Pancreas (tissue), 10 donors: ENCODE measurements at regions not wholly inside any gene's neighbourhood (a gene's known extent, or its start where the extent isn't known, plus 50 kb on each side); places are given as distances from the start of the nearest gene placed in this dataset.

ENCODE experiments used
- ATAC-seq, 4 donors: fragments of 200-7000 bp; cut with Tn5 transposase; one replicate each; pipeline versions ENCODE4 v1.8.0 to v1.9.1; 2020; ENCODE audit warnings: mild to moderate bottlenecking in 4 of 4, moderate library complexity in 4 of 4
- DNase-seq, 6 donors: peaks; one replicate each; pipeline ENCODE4 v3.0.0-alpha.2; 2020
- FAIRE-seq: peaks from 2 replicates; lab custom pipeline; 2012; peaks lifted over from hg19 to GRCh38; lab: Jason Lieb, UNC
- H3K27ac ChIP-seq, 4 donors: fragments of 200-600 bp; sonication (generic); 1 replicate in 3 of 4; 2 replicates in 1 of 4; pipeline versions ENCODE4 v1.5.0 to v1.8.0; 2020
- H3K27me3 ChIP-seq, 4 donors: fragments of 200-600 bp; one replicate each; pipeline ENCODE4 v1.8.0; 2021
- H3K36me3 ChIP-seq, 3 donors: fragments of 200-600 bp; sonication (generic) in 1 of 3; one replicate each; pipeline versions ENCODE4 v1.5.0 to v1.8.0; 2020 to 2021
- H3K4me1 ChIP-seq, 3 donors: fragments of 200-600 bp; one replicate each; pipeline ENCODE4 v1.8.0; 2021
- H3K4me3 ChIP-seq, 4 donors: fragments of 200-600 bp; sonication (generic) in 2 of 4; one replicate each; pipeline versions ENCODE4 v1.5.0 to v1.8.0; 2020 to 2021
- H3K9me3 ChIP-seq, 4 donors: fragments of 200-600 bp; one replicate each; pipeline ENCODE4 v1.8.0; 2021
- WGBS, 2 donors: extraction: QIAGEN DNeasy Blood & Tissue Kit; methylation state at CpG; one replicate each; pipeline ENCODE4 v1.1.7; 2013; 5-methylcytosine and 5-hydroxymethylcytosine counted together
- intact Hi-C, 3 donors: fragments of 100-400 bp; cut with DNase I; formaldehyde crosslinking; loops; one replicate each; pipeline versions ENCODE4 v1.11.1 to v1.14.2; 2022
- TF ChIP-seq, protein P1 (sequence below), 4 donors: fragments of 200-600 bp; sonication (generic) in 3 of 4; IDR thresholded peaks; one replicate each; pipeline versions ENCODE4 v1.5.0 to v1.8.0; 2021; ENCODE audit warnings: antibody characterized with exemption in 4 of 4
- donor health status: healthy with polysubstance abuse.
- donor health status: DM: no; HTN: no; CAD: no; lungs with moderate emphysema.
- donor health status: DM: no; HTN: no; CAD: no.
- donor health status: control.
- donor health status: control.
- donor health status: Bipolar disorder and iron deficiency.
- donor health status: DM: yes; HTN: yes; CAD: no.
- donor health status: DM: no; HTN: no; CAD: no.
- donor health status: DM: no; HTN: no; CAD: no.
- donor health status: DM: yes; HTN: yes; CAD: no.

DNA sequence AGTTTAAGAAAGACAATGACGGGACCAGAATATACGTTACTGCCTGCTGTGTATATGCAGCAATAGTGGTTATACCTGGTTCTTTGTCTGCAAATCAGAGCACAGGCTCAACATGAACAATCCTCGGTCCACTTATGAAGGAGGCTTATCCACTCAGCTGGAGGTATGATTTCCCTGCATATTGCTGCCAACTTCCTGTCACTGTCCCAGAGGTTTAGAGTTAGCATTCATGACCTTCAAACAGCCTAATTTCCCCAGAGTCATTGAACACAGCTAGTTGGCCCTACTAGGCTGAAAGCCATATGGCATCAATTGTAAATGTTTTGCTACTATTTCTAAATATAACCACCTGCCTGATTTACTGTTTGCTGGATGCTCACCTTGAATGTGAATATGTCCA, 224.9 kb upstream of the ZNF717 start:
- Histone ChIP-seq H3K27me3 (peaks cover 0 to 4% (median 0%) of the 10 kb centered on the region in 4 donors), H3K4me3 (no peak overlapping the region), H3K36me3 (no peaks in the 10 kb centered on the region), H3K4me1 (no peaks in the 10 kb centered on the region), H3K27ac (no peak overlapping the region), H3K9me3 (no peaks in the 10 kb centered on the region)
- ATAC-seq (no peak), DNase-seq (no peak), FAIRE-seq (no peak)
- 51 to 52% methylated on average over 3 of the region's 3 CpGs for WGBS, 2 donors
- intact Hi-C loops, result no loop called here
- TF ChIP-seq, protein P1, sequence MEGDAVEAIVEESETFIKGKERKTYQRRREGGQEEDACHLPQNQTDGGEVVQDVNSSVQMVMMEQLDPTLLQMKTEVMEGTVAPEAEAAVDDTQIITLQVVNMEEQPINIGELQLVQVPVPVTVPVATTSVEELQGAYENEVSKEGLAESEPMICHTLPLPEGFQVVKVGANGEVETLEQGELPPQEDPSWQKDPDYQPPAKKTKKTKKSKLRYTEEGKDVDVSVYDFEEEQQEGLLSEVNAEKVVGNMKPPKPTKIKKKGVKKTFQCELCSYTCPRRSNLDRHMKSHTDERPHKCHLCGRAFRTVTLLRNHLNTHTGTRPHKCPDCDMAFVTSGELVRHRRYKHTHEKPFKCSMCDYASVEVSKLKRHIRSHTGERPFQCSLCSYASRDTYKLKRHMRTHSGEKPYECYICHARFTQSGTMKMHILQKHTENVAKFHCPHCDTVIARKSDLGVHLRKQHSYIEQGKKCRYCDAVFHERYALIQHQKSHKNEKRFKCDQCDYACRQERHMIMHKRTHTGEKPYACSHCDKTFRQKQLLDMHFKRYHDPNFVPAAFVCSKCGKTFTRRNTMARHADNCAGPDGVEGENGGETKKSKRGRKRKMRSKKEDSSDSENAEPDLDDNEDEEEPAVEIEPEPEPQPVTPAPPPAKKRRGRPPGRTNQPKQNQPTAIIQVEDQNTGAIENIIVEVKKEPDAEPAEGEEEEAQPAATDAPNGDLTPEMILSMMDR (IDR thresholded peaks at IDR 0.05), result no peak

GRCh38 chr3:76011121-76011520, 225.8 kb upstream of the ZNF717 start:
- Histone ChIP-seq H3K27me3 (peaks cover 0 to 4% (median 0%) of the 10 kb centered on the region in 4 donors), H3K4me3 (no peak overlapping the region), H3K9me3 (no peaks in the 10 kb centered on the region), H3K4me1 (no peaks in the 10 kb centered on the region), H3K36me3 (no peaks in the 10 kb centered on the region), H3K27ac (no peak overlapping the region)
- no peak for FAIRE-seq
- 38 to 55% methylated on average over 6 of the region's 6 CpGs for WGBS, 2 donors
- no peak for ATAC-seq
- TF ChIP-seq, protein P1 (IDR thresholded peaks at IDR 0.05), result no peak
- intact Hi-C loops, result no loop called here
- no peak for DNase-seq

GRCh38 chr3:76015496-76015895, 230.1 kb upstream of the ZNF717 start:
- Histone ChIP-seq H3K27me3 (no peaks in the 10 kb centered on the region), H3K4me3 (no peak overlapping the region), H3K4me1 (no peaks in the 10 kb centered on the region), H3K36me3 (no peaks in the 10 kb centered on the region), H3K27ac (no peak overlapping the region), H3K9me3 (no peaks in the 10 kb centered on the region)
- 93 to 94% methylated on average over 2 of the region's 2 CpGs for WGBS, 2 donors
- intact Hi-C loops, result no loop called here
- DNase-seq (no peak), FAIRE-seq (no peak), ATAC-seq (no peak)
- TF ChIP-seq, protein P1 (IDR thresholded peaks at IDR 0.05), result no peak

DNA sequence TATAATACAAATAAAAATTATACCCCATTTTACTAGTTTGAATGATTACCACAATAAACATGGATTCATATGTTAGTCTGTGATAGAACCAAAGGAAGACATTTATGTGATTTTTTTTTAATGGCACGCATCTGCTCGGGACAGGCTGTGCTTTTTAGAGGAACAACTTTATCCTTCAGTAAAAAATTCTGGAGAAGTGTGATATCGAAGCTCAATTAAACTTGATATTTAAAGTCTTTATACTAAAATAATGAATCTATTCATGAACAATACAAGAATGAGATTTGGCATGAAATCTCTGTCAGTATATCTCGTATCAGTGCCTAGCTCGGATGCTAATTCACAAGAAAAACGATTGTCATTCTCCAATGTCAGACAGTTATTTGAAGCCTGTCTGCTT, 230.8 kb upstream of the ZNF717 start:
- TF ChIP-seq, protein P1 (IDR thresholded peaks at IDR 0.05), result no peak
- no peak for FAIRE-seq
- no peak for ATAC-seq

DNA sequence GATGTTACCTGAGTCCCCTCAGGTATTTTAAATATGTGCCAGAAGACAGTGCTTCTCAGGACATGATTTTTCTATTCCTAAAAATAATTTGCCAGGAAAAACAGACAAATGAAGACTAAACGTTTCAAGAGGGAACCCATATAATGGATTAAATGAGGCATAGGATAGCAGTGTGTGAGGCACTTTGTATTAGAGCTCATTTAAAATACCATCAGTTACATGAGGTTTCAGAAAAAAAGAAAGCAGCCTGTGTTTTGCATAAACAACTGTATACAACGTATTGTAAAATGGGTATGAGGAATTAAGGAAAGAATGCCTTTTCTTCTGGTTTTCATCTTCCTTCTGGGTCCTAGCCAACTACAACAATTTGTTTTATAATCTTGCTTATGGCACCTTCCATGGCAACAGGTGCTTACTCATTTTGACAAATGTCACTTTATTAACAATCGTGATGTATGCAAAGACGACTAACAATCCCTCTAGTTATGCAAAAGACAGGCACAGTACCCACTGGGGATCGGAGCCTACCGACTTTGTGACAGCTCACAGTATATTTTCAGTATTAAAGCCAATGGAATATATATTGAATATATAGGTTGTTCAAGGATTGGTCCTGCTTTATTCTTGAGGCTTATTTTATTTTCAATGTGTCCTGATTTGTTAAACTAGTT, 231.6 kb upstream of the ZNF717 start:
- no peak overlapping the region for H3K27ac ChIP-seq
- intact Hi-C loops, result no loop called here
- WGBS, 2 donors, result 45 to 51% methylated on average over 6 of the region's 6 CpGs
- H3K4me1 ChIP-seq, result no peaks in the 10 kb centered on the region
- FAIRE-seq (no peak), DNase-seq (no peak), ATAC-seq (no peak)
- no peaks in the 10 kb centered on the region for H3K27me3 ChIP-seq
- TF ChIP-seq, protein P1 (IDR thresholded peaks at IDR 0.05), result no peak
- no peaks in the 10 kb centered on the region for H3K9me3 ChIP-seq
- H3K36me3 ChIP-seq, result no peaks in the 10 kb centered on the region
- H3K4me3 ChIP-seq, result no peak overlapping the region

More for the DNA sequence above, 230.8 kb upstream of the ZNF717 start:
- Histone ChIP-seq H3K27me3 (no peaks in the 10 kb centered on the region), H3K4me3 (no peak overlapping the region), H3K27ac (no peak overlapping the region), H3K4me1 (no peaks in the 10 kb centered on the region), H3K9me3 (no peaks in the 10 kb centered on the region), H3K36me3 (no peaks in the 10 kb centered on the region)
- no peak for DNase-seq
- intact Hi-C loops, result no loop called here
- 62 to 75% methylated on average over 6 of the region's 6 CpGs for WGBS, 2 donors
